Medulla oblongata (tissue), 1 donor: ENCODE measurements at regions not wholly inside any gene's neighbourhood (a gene's known extent, or its start where the extent isn't known, plus 50 kb on each side); places are given as distances from the start of the nearest gene placed in this dataset.
A peak's percentile ranks its signal among the peaks of the same experiment; 100 is the strongest.
"Not testable (repeated sequence)": the region's sequence is repeated elsewhere in the genome, so short reads cannot be mapped to it uniquely, and the experiment has no call there.

ENCODE experiments used
- DNase-seq: peaks from one replicate; pipeline ENCODE4 v3.0.0-alpha.2; 2015; ENCODE audit errors: extremely low spot score

GRCh38 chr1:213531369-213532310 lies 456.1 kb upstream of the PROX1 start:
- DNase-seq: no peak

- DNase-seq: no peak
Measured at GRCh38 chr1:213533125-213533524, 454.6 kb upstream of the PROX1 start.

DNA sequence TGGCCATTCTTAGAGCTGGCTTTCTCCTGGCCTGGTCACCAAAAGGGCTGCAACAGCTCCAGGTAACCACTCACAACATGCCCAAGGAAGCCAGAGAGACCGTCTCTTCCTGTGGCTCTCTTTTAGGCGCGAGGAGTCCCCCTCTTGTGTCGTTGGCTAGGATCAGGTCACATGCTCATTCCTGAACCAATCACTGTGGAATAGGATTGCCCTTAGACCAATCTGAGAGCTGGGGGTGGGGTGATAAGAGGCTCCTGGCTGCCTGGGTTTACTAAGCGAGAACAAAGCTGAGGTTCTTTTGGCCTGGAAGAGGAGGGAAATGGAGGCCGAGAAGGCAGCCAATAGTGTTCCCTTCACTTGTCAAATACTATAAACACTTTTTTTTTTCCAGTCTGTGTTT lies 452.1 kb upstream of the PROX1 start:
- DNase-seq: no peak

DNA sequence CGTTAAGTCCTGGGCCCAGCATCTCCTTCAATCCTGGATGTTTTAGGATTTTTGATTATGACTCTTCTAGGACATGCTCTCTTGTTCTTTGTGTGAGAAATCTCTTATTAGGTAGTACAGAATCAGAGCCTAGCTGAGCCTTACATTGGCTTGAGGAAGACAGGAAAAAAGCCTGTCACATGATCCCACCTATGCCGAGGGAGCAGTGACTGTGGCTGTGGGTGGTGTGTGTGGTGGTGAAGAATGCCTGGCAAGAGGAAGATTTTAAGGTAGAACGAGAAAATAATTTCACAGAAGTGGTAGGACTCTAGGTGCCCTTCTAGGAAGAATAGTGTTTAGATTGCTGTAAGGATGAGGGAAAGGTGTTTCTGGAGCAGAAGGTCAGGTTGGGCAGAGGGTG lies 449.5 kb upstream of the PROX1 start:
- no peak for DNase-seq

DNA sequence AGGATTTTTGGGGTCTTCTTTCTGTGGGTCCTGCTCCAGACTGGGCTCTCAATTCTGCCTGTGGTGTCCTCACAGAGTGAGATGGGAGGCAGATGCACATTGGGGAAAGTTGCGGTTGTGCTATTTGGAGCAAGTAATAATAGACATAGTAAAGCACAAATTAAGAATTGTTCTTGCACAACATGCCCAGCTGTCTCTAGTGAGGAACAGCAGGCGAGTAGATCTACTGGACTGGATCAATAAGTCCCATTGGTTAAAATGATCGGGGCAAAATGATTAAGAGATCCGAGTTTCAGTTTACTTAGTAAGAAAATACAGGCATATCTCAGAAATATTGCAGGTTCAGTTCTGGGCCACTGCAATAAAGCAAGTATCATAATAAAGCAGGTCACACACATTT lies 448.3 kb upstream of the PROX1 start:
- DNase-seq: no peak

- DNase-seq: no peak
Measured at GRCh38 chr1:213541641-213542040, 446.1 kb upstream of the PROX1 start.

DNA sequence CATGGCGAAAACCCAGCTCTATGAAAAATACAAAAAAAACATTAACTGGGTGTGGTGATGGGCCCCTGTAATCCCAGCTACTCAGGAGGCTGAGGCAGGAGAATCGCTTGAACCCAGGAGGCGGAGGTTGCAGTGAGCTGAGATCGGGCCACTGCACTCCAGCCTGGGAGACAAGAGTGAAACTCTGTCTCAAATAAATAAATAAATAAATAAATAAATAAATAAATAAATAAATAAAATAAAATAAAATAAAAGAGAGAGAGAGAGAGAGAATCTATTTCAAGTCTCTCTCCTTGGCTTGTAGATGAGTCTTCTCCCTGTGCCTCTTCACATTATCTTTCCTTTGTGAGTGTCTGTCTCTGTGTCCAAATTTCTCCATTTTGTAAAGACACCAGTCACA lies 442.6 kb upstream of the PROX1 start:
- not testable (repeated sequence) for DNase-seq

DNA sequence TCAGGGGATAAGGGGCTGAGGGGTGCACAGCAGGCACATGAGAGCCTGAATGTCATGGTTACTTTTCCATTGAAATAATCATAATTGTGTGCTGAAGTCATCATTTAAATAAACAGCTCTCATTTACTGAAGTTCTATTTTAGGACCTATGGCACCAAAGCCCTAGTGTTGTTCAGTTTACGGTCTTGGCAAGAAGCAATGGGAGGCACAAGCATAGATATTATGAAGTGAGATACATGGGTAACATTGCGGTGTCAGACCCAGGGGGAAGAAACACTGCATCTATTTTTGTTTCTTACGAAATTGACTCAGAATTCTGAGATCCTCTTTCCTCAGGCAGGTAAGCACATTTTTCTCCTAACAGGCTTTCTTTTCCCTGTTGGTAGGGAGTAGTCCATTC lies 437.8 kb upstream of the PROX1 start:
- no peak for DNase-seq

GRCh38 chr1:213550804-213551203 lies 437.0 kb upstream of the PROX1 start:
- no peak for DNase-seq

GRCh38 chr1:213552045-213552444 lies 435.7 kb upstream of the PROX1 start:
- DNase-seq: no peak

GRCh38 chr1:213560226-213560625 lies 427.5 kb upstream of the PROX1 start:
- DNase-seq: no peak

- DNase-seq: no peak
Measured at GRCh38 chr1:213561870-213562269, 425.9 kb upstream of the PROX1 start.

- peak; percentile 14 for DNase-seq
Measured at GRCh38 chr1:213564215-213564659, 423.5 kb upstream of the PROX1 start.

GRCh38 chr1:213568929-213569815 lies 418.6 kb upstream of the PROX1 start:
- DNase-seq: no peak

DNA sequence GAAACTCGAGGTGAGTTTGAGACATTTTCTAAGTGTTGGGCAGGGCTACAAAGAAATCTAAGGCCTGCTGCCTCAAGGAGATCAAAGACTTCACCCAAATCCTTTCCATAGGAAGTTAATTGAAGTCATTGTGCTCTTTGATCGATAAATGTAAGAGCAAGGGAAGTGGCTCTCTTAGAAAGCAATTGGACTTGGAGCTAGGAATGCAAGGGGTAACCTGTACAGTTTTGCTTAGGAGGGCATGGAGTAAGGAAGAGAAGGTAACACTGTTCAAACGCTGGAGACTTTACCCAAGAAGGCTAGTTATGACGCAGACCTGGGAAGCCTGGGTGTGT lies 418.0 kb upstream of the PROX1 start:
- DNase-seq: no peak

DNA sequence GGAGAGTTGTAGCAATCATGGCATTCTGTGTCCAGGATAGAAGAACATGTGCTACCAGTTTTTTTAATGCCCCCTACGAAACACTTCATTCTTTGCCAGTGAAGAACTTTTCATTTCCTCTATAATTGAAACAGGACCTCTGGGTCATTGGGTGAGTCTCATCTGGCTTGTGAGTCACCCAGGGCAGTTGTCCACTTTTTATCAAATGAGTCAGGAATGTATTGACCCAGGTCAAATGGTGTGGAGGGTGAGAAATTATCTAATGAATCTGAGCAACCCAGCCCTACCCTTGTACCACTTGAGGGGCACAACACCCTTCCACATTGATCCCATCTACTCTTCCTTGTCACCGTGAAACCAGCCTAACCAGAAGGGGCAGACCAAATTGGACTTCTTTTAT lies 417.3 kb upstream of the PROX1 start:
- DNase-seq: no peak

- DNase-seq: no peak
Measured at GRCh38 chr1:213571419-213571818, 416.4 kb upstream of the PROX1 start.

GRCh38 chr1:213571843-213572242 lies 415.9 kb upstream of the PROX1 start:
- DNase-seq: no peak

DNA sequence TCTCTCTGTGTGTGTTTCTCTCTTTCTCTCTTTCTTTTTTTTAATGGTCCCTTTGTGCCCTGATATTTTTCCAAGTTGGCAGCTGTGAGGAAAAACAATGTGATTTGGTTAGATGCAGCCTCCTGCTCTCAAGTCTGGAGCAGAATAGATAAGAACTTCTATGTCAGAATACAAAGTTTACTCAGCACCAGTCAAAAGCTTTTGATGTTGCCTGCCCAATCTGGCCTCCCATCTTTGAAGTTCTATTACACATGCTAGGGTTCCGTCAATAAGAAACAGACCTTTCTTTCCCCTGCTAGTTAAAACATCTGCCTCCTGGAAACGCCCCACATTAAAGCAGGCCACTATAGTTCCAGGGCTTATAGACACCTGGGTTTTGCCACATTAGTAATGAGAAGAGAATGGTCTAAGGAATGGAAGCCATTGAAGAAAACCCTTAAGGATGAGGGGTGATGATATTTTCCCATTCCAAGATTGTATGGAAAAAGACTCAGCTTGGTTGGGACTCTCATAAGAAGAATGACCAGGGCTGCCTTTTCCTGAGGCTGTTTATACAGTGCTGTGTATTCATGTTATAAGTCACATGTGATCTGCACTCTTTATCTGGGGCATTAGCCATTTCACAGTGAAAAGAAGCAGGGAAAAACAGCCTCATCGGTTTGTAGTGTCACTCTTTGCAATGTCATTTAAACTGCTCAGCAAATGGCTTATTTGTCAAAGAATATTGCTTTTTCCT lies 414.7 kb upstream of the PROX1 start:
- no peak for DNase-seq

DNA sequence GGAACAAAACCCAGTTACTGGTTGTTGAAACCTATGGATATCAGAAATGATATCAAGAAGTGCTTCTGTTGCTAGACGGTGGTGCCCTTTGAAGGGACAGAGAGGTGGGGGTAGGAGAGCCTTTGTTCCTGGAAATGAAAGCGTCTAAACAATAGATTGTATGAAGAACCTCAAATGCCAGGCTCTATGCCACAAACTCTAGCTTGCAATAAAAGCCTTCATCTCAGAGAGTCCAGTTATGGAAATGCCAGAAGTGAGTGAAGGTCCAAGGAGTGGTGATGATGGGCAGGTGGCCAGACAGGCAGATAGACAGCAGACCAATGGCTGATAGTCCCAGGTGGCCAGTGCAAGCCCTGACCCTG lies 414.1 kb upstream of the PROX1 start:
- DNase-seq: no peak

GRCh38 chr1:213582976-213583567 lies 404.7 kb upstream of the PROX1 start:
- DNase-seq: no peak

GRCh38 chr1:213584272-213584671 lies 403.5 kb upstream of the PROX1 start:
- DNase-seq: no peak
